HL-60/S4 treated with retinoic acid at 250 ng/mL for 4 days and 3 days (cell line): ENCODE measurements at regions not wholly inside any gene's neighbourhood (a gene's known extent, or its start where the extent isn't known, plus 50 kb on each side); places are given as distances from the start of the nearest gene placed in this dataset.
"Not testable (repeated sequence)": the region's sequence is repeated elsewhere in the genome, so short reads cannot be mapped to it uniquely, and the experiment has no call there.

Experiments used
- in situ Hi-C: fragments of 300-500 bp; cut with MboI; formaldehyde crosslinking; loops from 2 replicates; pipeline ENCODE4 v1.7.0; 2022; ENCODE audit warnings: low sequenced_read_pairs

DNA sequence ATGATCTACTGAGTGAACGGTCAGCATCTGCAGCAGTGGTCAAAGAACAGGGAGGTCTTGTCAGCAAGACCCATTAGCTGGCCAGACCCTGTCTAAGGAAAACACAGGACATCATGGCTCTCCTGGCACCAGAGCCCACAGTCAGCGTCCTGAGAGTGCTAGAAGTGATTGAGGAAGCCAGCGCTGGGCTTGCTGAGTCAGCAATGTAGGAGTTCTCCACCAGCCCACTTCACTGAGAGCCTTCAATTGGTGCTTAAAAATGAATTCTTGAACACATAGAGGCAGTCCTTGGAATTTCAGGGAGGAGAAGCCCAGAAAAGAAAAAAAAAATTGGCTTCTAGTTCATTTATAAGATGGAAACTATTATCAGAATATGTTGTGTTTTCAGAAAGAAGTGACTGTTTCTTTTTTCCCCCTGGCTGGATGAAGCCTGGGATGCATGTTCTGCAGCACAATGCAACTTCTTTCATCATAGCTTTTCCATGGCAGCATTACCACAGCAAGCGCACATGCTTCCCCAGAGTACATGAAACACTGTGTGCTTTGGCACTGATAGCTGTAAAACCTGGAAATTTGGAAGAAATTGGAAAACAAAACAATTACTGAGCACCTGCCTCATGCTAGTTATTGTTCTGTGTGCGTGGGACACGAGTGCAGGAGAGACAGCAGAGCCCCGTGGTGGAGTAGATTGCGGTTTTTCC lies 899.9 kb downstream of the C6orf118 start:
- in situ Hi-C loops = no loop called here

DNA sequence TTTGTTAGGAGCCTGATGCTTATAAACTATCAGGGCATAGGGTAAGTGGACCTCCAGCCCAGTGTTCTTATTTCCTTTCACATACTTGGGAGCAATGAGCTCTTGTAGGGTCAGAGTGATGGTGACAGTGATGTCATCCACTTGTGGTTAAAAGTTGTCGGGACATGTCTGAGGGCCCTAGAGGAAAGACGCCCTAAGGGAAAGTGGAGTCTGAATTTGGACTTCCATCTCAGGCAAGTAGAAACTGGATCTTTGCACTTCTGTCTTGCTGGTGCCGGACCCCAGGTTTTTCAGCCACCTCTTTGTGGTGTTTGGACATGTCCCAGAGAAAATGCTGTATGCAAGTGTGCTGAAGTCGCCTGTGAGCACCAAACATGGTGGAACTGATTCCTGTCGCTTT lies 900.5 kb downstream of the C6orf118 start:
- in situ Hi-C loops = no loop called here

DNA sequence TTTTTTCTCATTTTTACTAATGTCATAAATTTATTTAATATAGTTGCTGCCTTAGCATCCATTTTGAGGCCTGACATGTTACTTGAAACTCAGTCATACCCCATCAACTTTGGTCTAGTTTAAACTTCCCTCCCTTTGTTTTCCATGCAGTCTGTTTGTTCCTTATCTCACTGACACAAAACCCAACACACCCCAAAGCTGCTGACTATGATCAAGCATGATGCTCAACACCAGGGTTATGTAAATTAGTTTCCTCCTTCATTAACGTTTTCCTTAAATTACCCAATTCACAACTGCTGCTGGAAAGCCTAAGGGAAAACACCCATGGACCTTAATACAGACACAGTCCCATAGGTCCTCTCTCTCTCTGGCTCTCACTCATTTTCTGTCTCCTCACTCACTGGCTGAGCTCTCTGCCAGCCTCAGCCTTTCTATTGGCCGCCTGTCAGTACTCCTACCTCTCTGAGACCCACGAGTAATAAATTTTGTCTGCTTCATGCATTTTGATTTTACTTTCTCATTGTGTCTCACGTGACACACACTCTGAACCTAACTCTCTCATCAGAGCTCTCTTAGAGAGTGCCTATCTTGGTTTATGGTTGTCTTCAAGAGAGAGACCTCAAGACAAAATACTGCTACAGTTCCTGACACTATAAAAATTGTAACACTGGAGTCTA lies 904.5 kb downstream of the C6orf118 start:
- in situ Hi-C loops = no loop called here

DNA sequence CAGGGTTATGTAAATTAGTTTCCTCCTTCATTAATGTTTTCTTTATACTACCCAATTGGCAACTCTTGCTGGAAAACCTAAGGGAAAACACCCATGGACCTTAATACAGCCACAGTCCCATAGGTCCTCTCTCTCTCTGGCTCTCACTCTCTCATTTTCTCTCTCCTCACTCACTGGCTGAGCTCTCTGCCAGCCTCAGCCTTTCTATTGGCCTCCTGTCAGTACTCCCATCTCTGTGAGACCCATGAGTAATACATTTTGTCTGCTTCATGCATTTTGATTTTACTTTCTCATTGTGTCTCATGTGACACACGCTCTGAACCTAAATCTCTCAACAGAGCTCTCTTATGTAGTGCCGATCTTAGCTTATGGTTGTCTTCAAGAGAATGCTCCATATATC lies 907.5 kb downstream of the C6orf118 start:
- in situ Hi-C loops = no loop called here

DNA sequence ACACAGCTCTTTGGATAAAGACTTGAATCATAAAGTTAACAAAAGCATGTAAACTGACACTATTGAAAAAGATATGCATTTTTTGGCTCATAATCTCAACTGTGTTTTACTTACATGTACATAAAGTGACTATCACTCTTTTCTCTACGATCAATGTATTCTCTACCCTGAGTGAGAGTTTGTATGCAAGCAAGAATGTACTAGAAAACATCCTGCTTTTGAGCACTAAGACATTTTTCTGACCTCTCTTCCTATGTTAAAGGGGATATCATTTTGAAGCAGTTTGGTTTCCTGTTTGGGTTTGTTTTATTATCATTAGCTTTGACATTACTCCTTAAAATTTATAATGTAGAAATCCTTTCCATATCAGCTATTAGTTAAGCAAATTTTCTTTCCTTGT lies 910.8 kb downstream of the C6orf118 start:
- in situ Hi-C loops = no loop called here

DNA sequence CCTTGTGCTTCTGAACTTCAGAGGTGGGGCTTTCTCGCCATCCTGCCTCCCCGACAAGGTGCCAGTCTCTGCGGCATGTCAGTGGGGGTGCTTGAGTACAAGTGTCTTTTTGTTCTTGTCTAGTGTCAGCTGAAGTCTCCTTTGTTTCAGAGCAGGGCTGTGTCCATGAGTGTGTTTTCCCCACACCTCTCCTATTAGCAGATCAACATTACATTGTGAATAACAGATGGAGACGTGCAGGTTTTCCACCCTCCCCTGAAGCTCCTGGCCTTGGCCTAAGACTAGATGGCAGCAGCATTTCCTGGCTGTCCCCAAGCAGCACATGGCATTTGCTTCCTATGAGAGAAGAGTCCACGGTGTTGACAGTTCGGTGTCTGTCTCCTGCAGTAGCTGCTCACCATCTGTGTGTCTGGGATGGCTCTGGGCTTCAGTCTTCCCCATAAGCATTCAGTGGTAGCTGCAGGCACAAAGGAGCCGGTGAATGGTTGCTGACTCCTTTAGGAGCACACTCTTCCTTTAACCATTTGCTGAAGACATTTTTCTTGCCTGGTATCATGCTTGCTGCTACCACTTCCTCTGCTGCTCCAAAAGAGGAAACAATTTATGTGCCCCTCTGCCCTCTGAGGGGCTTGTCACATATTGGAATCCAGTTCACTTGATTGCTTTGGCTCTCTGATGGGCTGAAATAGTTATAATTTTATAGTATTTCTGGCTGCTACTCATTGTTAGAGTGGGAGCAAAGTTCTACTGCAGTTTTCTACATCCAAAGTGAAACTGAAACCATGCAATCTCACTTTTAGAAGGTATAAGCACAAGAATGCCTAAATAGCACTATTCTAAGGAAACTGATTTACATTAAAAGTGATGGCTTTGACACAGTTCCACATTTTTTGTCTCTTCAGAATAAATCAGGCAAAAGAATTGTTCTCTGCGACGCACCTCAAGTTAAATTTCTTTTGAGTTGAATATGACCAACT lies 913.0 kb downstream of the C6orf118 start:
- in situ Hi-C loops = no loop called here

DNA sequence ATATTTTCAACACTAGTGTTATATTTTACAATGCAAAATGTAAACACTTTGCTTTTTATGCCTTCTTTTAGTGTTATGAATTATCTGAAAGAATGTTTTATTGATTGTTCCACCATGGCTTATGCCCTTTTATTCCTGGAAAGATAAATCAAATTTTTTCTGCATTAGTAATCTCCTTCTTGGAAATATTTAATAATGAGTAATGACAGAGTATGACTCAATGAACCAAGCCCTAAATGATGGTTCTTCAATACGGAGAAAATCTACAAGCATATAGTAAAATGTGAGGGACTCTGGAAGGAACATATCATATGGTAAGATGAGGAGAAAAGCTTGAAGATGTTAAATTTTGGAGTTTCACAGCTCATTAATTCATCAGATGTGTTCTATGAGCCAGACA lies 929.6 kb downstream of the C6orf118 start:
- in situ Hi-C loops = no loop called here

DNA sequence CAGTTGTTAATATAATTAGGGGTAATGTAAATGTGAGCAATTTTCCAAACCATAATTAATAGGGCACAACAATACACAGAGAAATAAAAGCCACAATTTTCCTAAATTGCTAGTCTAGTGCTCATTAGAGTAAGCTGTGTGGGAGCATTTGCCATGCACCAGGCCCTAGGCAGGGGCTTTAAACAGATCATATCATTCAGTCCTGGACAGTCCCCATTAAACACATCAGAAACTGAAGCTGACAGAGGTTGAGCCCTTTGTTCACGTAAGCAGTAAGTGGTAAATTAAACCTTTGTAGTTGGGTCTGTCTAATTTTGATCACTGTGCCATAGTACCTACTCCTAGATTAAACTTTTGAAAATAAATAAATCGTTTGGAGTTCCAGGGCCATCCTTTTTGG lies 931.1 kb downstream of the C6orf118 start:
- in situ Hi-C loops = no loop called here

DNA sequence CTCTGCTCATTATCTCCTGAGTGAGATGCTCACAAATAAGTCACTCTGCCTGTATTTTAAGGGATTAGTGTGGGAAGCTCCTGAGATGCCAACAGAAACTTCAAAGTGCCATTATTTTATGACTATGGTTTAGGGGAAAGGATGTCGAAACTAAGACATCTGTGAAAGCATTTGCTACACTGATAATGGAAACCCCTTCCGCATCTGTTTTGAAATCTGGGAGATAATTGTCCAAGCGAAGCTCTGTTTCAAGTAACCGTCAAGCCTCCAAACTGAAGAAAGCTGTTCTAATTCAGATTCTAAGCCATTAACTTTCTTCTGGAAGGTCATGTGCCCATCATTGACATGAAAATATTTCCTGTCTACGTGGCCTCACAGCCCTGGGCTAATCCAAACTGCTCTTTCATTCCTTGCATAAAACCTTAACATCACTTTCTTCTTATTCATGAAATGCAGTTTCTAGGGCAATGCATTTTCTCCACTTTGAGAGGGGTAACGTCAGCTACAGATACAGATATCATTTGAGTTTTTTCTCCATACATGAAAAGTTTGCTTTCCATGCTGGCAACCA lies 932.0 kb downstream of the C6orf118 start:
- in situ Hi-C loops = no loop called here

DNA sequence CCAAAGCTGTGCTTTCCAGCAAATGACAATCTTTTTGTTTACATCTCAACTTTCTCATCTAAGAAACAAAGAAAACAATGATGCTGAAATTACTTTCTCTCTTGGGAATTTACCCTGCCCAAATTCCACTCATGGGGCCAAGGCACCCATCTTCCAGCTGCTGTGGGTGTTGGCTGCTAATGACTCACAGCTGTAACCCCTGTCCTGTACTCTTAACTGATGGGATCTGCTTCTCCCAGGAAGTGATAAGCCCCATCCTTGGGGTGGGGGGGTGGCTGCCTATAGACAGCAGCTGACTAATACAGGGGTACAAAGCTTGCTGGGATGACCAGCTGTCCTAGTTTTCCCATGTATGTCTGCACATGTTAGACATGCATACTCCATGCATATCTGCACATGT lies 938.6 kb downstream of the C6orf118 start:
- in situ Hi-C loops = no loop called here

DNA sequence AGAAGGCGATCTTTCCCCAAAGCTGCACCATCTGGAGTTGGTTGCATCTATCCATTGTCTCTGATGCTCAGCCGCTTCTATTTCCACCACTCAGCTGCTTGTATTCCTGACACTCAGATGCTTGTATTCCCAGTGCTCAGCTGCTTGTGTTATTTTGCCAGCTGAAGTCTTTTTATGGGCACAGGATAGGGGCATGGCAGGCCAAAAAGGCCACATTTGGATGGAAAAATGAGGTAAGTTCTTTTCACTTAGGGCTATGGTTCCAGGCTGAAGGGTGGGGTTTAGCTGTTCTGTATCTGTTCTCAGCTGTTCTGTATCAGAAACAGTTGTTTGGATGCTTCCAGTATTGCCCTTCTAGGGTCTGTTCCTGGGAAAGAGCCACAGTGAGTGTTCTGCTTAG lies 944.9 kb downstream of the QKI start:
- in situ Hi-C loops = no loop called here

DNA sequence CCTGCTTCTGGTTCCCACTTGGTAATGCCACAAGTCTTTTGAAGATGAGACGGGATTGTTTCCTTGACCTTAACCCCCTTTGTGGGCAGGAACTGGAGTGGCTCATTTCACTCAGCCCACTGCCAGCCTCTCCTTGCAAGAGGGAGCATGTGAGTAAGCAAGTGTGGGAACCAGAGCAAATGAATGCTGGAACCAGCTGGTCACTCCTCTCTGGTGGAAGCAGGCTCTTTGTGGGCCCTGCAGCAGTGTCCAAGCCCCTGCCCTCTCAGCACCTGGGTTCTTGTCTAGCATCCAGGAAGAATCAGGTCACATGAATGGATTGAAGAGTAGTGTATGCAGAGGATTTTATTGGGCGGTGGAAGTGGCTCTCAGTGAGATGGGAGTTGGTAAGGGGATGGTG lies 944.5 kb downstream of the QKI start:
- in situ Hi-C loops = no loop called here

DNA sequence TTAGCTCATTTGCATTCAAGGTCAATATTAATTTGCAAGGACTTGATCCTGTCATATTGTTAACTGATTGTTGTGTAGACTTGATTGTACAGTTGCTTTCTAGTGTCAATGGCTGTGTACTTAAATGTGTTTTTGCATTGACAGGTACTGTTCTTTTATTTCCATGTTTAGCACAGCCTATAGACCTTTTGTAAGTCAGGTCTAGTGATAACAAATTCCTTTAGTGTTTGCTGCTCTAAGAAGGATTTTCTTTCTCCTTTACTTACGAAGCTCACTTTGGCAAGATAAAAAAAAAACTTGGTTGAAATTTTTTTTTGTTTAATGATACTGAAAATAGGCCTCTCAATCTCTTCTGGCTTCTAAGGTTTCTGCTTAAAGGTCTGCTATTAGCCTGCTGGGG lies 942.3 kb downstream of the QKI start:
- in situ Hi-C loops = no loop called here

DNA sequence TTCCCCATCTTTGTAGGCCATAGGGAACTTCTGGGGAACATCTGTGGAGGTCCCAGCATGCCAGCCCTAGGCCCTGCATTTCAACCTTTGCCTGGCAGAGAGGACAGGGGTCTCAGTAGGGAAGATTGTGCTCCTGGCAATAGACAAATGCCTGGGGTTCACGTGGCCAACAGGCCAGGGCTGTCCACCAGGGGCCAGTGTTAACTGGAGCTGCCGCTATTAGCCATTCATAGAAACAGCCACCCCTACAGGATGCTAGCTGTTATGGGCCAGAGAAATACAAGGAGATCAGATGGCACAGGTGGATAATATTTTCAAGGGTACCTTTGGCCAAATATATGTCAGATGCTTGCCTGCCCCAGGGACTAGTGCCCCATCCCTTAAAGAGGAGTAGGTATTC lies 932.9 kb downstream of the QKI start:
- in situ Hi-C loops = no loop called here

DNA sequence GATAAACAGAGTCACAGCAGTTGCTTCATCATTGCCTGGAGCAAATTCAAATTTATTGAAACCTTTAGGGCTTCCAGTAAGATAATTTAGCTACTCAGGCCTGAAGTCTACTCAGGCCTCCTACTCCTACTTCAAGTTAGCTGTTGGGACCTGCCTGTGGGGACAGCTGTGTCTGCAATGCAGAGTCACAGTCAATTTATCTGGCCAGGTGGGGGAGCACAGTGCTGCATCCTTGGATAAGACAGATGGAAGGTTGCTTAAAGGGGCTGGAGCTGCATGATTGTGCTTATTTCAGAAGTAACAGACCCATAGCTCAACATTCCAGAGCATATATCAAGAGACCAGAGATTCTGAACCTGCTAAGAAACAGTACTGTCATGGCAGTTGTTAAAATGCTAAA lies 932.1 kb downstream of the QKI start:
- in situ Hi-C loops = no loop called here

DNA sequence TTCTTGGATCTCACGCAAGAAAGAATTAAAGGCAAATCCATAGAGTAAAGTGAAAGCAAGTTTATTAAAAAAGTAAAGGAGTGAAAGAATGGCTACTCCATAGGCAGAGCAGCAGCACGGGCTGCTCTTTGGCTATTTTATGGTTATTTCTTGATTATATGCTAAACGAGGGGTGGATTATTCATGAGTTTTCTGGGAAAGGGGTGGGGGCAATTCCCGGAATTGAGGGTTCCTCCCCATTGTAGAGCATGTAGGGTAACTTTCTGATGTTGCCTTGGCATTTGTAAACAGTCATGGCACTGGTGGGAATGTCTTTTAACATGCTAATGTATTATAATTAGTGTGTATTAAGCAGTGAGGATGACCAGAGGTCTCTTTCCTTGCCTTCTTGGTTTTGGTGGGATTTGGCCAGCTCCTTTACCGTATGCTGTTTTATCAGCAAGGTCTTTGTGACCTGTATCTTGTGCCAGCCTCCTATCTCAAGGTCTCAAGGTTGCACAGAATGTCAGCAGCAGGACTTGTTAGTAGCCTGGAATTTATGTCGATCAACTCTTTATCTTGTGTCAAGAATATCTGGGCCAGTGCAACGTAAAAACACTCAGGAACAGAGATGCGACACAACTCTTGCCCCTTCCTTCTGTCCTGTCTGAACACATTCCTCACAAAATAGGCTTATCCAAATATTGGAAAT lies 931.4 kb downstream of the QKI start:
- in situ Hi-C loops = no loop called here

DNA sequence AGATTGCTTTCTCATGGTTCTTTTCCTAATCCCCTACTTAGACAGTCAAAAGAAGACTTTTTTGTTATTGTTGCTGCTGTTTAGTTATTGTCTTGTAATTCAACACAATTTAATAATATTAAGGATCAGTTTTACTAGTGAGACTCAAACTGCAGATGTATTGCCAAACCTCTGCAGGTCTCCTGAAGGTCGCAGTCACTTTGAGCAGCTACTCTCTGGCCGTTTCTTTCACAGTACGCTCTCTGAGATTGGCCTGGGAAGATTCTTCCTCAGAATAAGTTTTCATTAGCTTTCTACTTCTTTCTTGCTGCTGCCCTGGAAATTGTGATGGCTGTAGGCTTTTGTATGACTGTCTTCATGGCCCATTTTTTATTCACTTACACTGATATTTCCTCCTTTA lies 930.8 kb downstream of the QKI start:
- in situ Hi-C loops = no loop called here

DNA sequence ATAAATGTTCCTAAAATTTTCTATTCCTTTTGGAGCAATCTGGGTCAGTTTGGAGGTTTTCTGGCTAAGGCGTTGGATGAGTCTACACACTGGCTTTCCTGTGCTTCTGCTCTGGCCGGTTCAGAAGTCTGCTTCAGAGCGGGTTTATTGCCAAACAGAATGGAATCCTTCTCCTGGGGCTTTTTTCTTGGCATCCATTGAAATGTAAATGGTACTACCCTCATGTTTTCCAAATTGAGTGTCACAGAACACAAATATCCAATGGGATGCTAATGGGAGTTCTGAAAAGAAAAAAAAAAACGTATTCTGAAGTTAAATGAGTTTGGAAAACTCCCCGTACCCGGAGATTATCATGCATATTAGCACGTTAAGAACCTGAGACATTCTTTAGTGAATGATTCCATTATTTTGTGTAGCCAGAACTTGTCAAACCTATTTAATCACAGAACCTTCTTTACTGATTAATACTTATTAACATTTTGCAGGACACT lies 930.3 kb downstream of the QKI start:
- in situ Hi-C loops = no loop called here

DNA sequence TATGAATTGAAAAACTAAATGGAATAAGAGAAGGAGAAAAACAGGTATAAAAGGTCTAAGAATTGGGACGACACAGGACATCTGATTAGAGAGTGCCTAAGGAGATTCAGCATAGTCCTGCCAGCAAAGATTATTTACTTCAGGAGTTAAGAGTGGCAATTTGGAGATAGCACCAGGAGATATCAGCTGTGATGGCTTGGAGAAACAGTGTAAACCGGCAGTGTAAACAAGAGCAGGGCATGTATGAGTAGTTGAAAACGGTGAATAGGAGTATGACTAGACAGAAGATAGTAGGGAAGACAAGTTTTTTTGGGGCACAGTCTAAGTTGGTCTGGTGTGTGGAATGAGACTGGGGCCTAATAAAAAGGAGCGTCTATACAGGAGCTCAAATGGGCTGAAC lies 924.9 kb downstream of the QKI start:
- in situ Hi-C loops = not testable (repeated sequence)

DNA sequence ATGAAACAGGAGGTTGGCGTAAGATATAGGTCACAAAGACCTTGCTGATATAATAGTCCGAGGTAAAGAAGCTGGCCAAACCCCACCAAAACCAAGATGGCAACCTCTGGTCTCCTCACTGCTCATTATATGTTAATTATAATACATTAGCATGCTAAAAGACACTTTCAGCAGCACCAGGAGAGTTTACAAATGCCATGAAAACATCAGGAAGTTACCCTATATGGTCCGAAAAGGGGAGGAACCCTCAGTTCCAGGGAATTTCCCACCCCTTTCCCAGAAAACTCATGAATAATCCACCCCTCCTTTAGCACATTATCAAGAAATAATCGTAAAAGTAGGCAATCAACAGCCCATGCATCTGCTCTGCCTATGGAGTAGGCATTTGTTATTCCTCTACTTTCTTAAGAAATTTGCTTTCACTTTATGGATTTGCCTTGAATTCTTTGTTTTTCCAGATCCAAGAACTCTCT lies 923.4 kb downstream of the QKI start:
- in situ Hi-C loops = no loop called here
